Hepatocyte (in vitro differentiated cells): ENCODE measurements at regions not wholly inside any gene's neighbourhood (a gene's known extent, or its start where the extent isn't known, plus 50 kb on each side); places are given as distances from the start of the nearest gene placed in this dataset.

Source experiments
- DNase-seq: peaks from one replicate; pipeline ENCODE4 v3.0.0-alpha.2; 2016; ENCODE audit warnings: low spot score
- H2AFZ ChIP-seq: fragments of 200-600 bp; sonication (generic); 2 replicates; pipeline ENCODE4 v1.6.0; 2016; ENCODE audit warnings: antibody characterized with exemption, mild to moderate bottlenecking
- H3K27ac ChIP-seq: fragments of 200-600 bp; sonication (generic); 2 replicates; pipeline ENCODE4 v1.5.1; 2016; ENCODE audit warnings: mild to moderate bottlenecking
- H3K27me3 ChIP-seq: fragments of 200-600 bp; sonication (generic); 2 replicates; pipeline ENCODE4 v1.6.1; 2016
- H3K36me3 ChIP-seq: fragments of 200-600 bp; sonication (generic); replicated peaks from 2 replicates; pipeline ENCODE4 v1.5.1; 2016; ENCODE audit warnings: low read depth; ENCODE audit not compliant: insufficient read depth
- H3K4me1 ChIP-seq: fragments of 200-600 bp; sonication (generic); 2 replicates; pipeline ENCODE4 v1.5.1; 2016; ENCODE audit warnings: mild to moderate bottlenecking, moderate library complexity; ENCODE audit not compliant: insufficient read depth
- H3K4me2 ChIP-seq: fragments of 200-600 bp; sonication (generic); 2 replicates; pipeline ENCODE4 v1.6.0; 2016
- H3K4me3 ChIP-seq: fragments of 200-600 bp; sonication (generic); 2 replicates; pipeline ENCODE4 v1.5.1; 2016; ENCODE audit warnings: mild to moderate bottlenecking
- H3K79me2 ChIP-seq: fragments of 200-600 bp; sonication (generic); 2 replicates; pipeline ENCODE4 v1.6.0; 2017; ENCODE audit warnings: mild to moderate bottlenecking
- H3K9me2 ChIP-seq: fragments of 200-600 bp; sonication (generic); replicated peaks from 2 replicates; pipeline ENCODE4 v1.6.0; 2017; ENCODE audit warnings: mild to moderate bottlenecking; ENCODE audit not compliant: insufficient read depth
- H3K9me3 ChIP-seq: fragments of 200-600 bp; sonication (generic); 2 replicates; pipeline ENCODE4 v1.5.1; 2016; ENCODE audit warnings: low read depth, mild to moderate bottlenecking
- H4K20me1 ChIP-seq: fragments of 200-600 bp; sonication (generic); 2 replicates; pipeline ENCODE4 v1.6.0; 2016; ENCODE audit warnings: mild to moderate bottlenecking; ENCODE audit not compliant: insufficient read depth, poor library complexity, severe bottlenecking
- EZH2 ChIP-seq: fragments of 200-600 bp; sonication (generic); IDR thresholded peaks from 2 replicates; pipeline ENCODE4 v1.6.1; 2016; ENCODE audit warnings: antibody characterized with exemption, mild to moderate bottlenecking, borderline replicate concordance
- EZH2phosphoT487 ChIP-seq: fragments of 200-600 bp; sonication (generic); IDR thresholded peaks from one replicate; pipeline ENCODE4 v1.6.1; 2018; ENCODE audit warnings: antibody characterized with exemption, mild to moderate bottlenecking, low read depth, moderate library complexity; ENCODE audit not compliant: unreplicated experiment, severe bottlenecking
- WGBS: methylation state at CpG from one replicate; pipeline ENCODE4 v1.1.6; 2016; ENCODE audit warnings: low lambda C conversion rate; ENCODE audit errors: missing lambda C conversion rate; 5-methylcytosine and 5-hydroxymethylcytosine counted together
- TF ChIP-seq, protein P1 (sequence below): fragments of 200-600 bp; sonication (generic); IDR thresholded peaks from 2 replicates; pipeline ENCODE4 v1.5.1; 2016; ENCODE audit warnings: antibody characterized with exemption, mild to moderate bottlenecking; ENCODE audit not compliant: poor library complexity

DNA sequence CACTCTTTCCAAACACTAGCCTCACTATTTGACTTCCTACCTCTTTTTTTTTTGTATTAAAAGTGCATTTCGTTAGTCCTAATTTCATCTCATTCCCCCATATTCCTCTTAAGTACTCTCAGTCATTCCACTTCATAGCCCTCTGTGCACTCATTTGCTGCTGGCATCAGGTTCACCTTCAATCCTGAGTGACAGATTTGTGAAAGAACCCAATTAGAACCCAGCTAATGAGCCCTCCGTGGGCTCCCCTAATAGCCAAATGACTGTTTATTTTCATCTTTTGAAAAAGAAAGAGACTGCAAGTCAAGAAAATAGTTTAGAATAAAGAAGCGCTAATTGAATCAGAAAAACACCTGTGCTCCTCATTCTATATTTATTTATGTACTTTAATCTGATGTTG lies 512.1 kb upstream of the LRATD1 start:
- H4K20me1 ChIP-seq: no peaks in the 10 kb centered on the region
- no peak for TF ChIP-seq EZH2phosphoT487
- TF ChIP-seq, protein P1, sequence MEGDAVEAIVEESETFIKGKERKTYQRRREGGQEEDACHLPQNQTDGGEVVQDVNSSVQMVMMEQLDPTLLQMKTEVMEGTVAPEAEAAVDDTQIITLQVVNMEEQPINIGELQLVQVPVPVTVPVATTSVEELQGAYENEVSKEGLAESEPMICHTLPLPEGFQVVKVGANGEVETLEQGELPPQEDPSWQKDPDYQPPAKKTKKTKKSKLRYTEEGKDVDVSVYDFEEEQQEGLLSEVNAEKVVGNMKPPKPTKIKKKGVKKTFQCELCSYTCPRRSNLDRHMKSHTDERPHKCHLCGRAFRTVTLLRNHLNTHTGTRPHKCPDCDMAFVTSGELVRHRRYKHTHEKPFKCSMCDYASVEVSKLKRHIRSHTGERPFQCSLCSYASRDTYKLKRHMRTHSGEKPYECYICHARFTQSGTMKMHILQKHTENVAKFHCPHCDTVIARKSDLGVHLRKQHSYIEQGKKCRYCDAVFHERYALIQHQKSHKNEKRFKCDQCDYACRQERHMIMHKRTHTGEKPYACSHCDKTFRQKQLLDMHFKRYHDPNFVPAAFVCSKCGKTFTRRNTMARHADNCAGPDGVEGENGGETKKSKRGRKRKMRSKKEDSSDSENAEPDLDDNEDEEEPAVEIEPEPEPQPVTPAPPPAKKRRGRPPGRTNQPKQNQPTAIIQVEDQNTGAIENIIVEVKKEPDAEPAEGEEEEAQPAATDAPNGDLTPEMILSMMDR: no peak
- no peak for TF ChIP-seq EZH2
- H3K36me3 ChIP-seq: no peaks in the 10 kb centered on the region
- no peaks in the 10 kb centered on the region for H3K4me1 ChIP-seq
- H3K27me3 ChIP-seq: no peaks in the 10 kb centered on the region
- H3K79me2 ChIP-seq: no peaks in the 10 kb centered on the region
- DNase-seq: no peak
- H2AFZ ChIP-seq: no peak overlapping the region
- WGBS: 66% methylated on average over 3 of the region's 3 CpGs
- H3K4me2 ChIP-seq: no peak overlapping the region
- H3K4me3 ChIP-seq: no peak overlapping the region
- no peaks in the 10 kb centered on the region for H3K9me3 ChIP-seq
- H3K27ac ChIP-seq: no peak overlapping the region
- H3K9me2 ChIP-seq: no peaks in the 10 kb centered on the region

DNA sequence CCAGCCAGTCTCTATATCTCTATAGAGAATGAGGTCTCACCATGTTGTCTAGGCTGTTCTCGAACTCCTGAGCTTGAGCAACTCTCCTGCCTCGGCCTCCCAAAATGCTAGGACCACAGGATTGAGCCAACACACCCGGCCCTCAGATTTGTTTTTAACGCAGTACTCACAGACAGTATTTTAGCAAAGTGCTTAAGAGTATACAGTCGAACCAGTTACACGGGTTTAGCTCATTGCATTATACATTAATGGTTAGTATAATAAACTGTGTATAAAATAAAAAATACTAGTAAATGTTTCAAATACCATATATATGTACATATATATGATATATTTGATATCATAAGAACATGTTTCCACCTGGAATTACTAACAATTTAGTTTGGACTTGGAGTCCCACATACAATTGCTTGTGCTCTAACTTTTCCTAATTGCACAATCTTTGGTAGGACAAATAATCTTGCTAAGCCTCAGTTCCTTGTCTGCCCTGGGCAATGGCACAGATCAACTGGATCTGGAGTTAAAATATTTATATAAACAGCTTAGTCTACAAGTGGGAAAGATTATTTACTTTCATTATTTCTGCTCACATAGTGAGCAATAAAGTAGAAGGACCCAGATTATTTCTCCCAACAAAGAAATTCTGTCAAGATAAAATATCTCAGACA lies 508.9 kb upstream of the LRATD1 start:
- no peaks in the 10 kb centered on the region for H3K4me1 ChIP-seq
- H3K27me3 ChIP-seq: no peaks in the 10 kb centered on the region
- no peaks in the 10 kb centered on the region for H3K9me3 ChIP-seq
- H3K4me2 ChIP-seq: no peak overlapping the region
- TF ChIP-seq EZH2phosphoT487 (no peak), EZH2 (no peak)
- TF ChIP-seq, protein P1: no peak
- H4K20me1 ChIP-seq: no peaks in the 10 kb centered on the region
- H3K27ac ChIP-seq: no peak overlapping the region
- H3K36me3 ChIP-seq: no peaks in the 10 kb centered on the region
- H2AFZ ChIP-seq: no peak overlapping the region
- no peak for DNase-seq
- 85% methylated on average over 6 of the region's 6 CpGs for WGBS
- no peak overlapping the region for H3K4me3 ChIP-seq
- H3K9me2 ChIP-seq: no peaks in the 10 kb centered on the region
- no peaks in the 10 kb centered on the region for H3K79me2 ChIP-seq

DNA sequence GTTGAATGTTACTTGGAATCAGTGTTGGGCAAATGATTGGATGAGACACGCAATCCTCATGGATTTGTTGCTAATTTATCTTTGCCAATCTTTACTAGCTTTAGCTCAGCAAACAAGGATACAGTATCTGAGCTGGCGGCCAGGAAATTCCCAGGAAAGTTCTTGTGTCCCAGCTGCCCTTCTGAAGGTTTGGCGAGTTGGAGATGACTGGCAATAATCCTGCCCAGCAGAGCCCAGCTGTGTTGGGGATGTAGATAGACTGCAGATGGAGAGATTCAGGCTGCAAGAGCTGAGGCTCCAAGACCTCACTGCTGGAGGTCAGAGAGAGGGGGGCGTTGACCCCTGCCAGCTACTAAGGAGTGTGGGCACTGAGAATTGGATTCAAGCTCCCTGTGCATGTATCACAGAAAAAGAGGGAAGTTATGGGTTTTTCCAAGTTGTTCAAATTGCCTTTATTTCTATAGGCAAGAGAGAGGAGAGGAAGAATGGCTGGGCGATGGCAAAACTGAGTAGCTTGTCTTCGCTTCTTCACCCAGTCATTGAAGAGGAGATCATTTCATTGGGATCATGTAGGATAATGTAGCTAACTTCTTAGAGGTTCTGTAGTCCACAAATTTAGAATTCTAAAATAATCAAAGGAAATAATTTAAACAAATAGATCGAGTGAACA lies 506.8 kb upstream of the LRATD1 start:
- H3K4me2 ChIP-seq: no peak overlapping the region
- H3K4me3 ChIP-seq: no peak overlapping the region
- no peaks in the 10 kb centered on the region for H3K27me3 ChIP-seq
- no peak for DNase-seq
- no peaks in the 10 kb centered on the region for H3K79me2 ChIP-seq
- H3K9me3 ChIP-seq: no peaks in the 10 kb centered on the region
- no peak overlapping the region for H2AFZ ChIP-seq
- no peaks in the 10 kb centered on the region for H4K20me1 ChIP-seq
- no peak overlapping the region for H3K27ac ChIP-seq
- TF ChIP-seq EZH2 (no peak), EZH2phosphoT487 (no peak)
- TF ChIP-seq, protein P1: no peak
- H3K4me1 ChIP-seq: no peaks in the 10 kb centered on the region
- 84% methylated on average over 7 of the region's 7 CpGs for WGBS
- no peaks in the 10 kb centered on the region for H3K36me3 ChIP-seq
- H3K9me2 ChIP-seq: no peaks in the 10 kb centered on the region
